ENCODE measurements at regions not wholly inside any gene's neighbourhood (a gene's known extent, or its start where the extent isn't known, plus 50 kb on each side); places are given as distances from the start of the nearest gene placed in this dataset.

DNA sequence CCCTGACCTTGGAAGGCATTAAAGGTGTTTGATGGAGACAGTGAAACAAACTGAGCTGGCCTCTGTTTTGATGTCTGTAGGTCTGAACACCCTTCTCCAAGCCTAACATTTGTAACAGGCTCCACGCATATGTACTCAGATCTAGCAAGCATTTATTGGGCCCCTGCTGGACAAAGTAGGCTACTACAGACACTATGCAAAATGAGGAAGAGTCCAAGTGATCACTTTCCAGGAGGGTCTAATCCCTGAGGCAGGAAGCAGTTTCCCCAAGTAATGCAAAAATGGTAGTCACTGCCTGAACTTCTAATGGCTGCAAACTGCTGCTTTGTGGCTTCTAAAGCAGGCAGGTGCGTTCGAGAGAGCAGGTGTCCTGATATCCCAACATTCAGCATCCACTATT lies 405.8 kb downstream of the MED13L start:
- peak overlapping the region; percentile 89 for H2BK120ac ChIP-seq (ENCODE audit: insufficient read depth, low read length, poor library complexity)
- H2AFZ ChIP-seq (ENCODE audit: insufficient read depth, low read length, poor library complexity): no peak overlapping the region
- H3K9me3 ChIP-seq (ENCODE audit: insufficient read depth, low read depth, low read length): peaks cover 4% of the 10 kb centered on the region
- DNase-seq: peak; percentile 12 to 65
- H3K18ac ChIP-seq (ENCODE audit: low read length): peak overlapping the region; percentile 19
- H4K91ac ChIP-seq (ENCODE audit: low read depth, low read length): peak overlapping the region; percentile 73
- no peaks in the 10 kb centered on the region for H3K36me3 ChIP-seq (ENCODE audit: control insufficient read depth in 1 of 2, insufficient read depth in 2 of 2, low read length in 2 of 2)
- H3K27ac ChIP-seq (ENCODE audit: low read depth, low read length): peak overlapping the region; percentile 99
- H3K27me3 ChIP-seq (ENCODE audit: insufficient read depth, low read length): no peaks in the 10 kb centered on the region
- peaks cover 3% of the 10 kb centered on the region for H3K79me2 ChIP-seq (ENCODE audit: control insufficient read depth, insufficient read depth, low read length, poor library complexity)
- H2AK5ac ChIP-seq (ENCODE audit: low read length): no peak overlapping the region
- H3K4me3 ChIP-seq (ENCODE audit: low read depth, low read length): no peak overlapping the region
- no peak overlapping the region for H3K9ac ChIP-seq (ENCODE audit: low read length)
- H2BK12ac ChIP-seq (ENCODE audit: low read length): peak overlapping the region; percentile 74
- H4K12ac ChIP-seq (ENCODE audit: low read depth, low read length): no peak overlapping the region
- H3K79me1 ChIP-seq (ENCODE audit: low read length): peaks cover 48% of the 10 kb centered on the region
- peak overlapping the region; percentile 41 for H3K14ac ChIP-seq (ENCODE audit: low read length)
- peak overlapping the region; percentile 19 for H3K4me2 ChIP-seq (ENCODE audit: low read length)
- no CpG with 5 or more reads among the region's 3 CpGs for WGBS (ENCODE audit: extremely low coverage, insufficient coverage, insufficient read length)
- H3K23ac ChIP-seq (ENCODE audit: low read length): no peak overlapping the region
- no peak overlapping the region for H3K4ac ChIP-seq (ENCODE audit: low read depth, low read length)
- H2BK5ac ChIP-seq (ENCODE audit: low read depth, low read length, poor library complexity): peak overlapping the region; percentile 86
- no peak overlapping the region for H4K8ac ChIP-seq (ENCODE audit: low read depth, low read length)
- peaks cover 28 to 35% of the 10 kb centered on the region in 2 experiments for H3K4me1 ChIP-seq (ENCODE audit: control insufficient read depth in 1 of 2, insufficient read depth in 2 of 2, low read length in 2 of 2)

DNA sequence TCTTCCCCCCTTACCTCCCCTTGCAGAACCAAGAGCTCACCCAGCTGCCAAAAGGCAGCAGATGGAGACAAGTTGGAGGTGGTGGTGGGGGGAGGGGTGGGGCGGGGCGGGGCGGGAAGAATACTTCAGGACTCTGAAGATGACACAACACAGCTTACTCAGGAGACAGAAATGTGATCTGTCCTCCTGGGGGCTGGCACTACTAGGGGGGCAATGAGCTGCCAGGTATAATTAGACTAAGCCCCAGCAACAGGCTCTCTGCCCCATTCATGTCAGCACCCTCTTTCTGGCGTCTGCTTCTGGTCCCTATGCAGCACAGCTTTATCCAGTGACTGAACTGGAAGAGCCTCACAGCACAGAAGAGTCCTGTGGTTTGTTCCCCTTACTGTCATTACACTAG lies 407.0 kb downstream of the MED13L start:
- no peak overlapping the region for H3K9ac ChIP-seq (ENCODE audit: low read length)
- H4K12ac ChIP-seq (ENCODE audit: low read depth, low read length): no peak overlapping the region
- peaks cover 48% of the 10 kb centered on the region for H3K79me1 ChIP-seq (ENCODE audit: low read length)
- H3K18ac ChIP-seq (ENCODE audit: low read length): peak overlapping the region; percentile 3
- H4K8ac ChIP-seq (ENCODE audit: low read depth, low read length): peak overlapping the region; percentile 47
- peak overlapping the region; percentile 82 for H2BK120ac ChIP-seq (ENCODE audit: insufficient read depth, low read length, poor library complexity)
- H3K14ac ChIP-seq (ENCODE audit: low read length): peak overlapping the region; percentile 50
- H2BK12ac ChIP-seq (ENCODE audit: low read length): peak overlapping the region; percentile 97
- peak in 1 of 2 donors; percentile 3 for DNase-seq
- H3K79me2 ChIP-seq (ENCODE audit: control insufficient read depth, insufficient read depth, low read length, poor library complexity): peaks cover 3% of the 10 kb centered on the region
- H3K9me3 ChIP-seq (ENCODE audit: insufficient read depth, low read depth, low read length): peaks cover 4% of the 10 kb centered on the region
- WGBS (ENCODE audit: extremely low coverage, insufficient coverage, insufficient read length): no CpG with 5 or more reads among the region's 4 CpGs
- peak overlapping the region; percentile 69 for H3K27ac ChIP-seq (ENCODE audit: low read depth, low read length)
- no peak overlapping the region for H3K4me3 ChIP-seq (ENCODE audit: low read depth, low read length)
- H3K4ac ChIP-seq (ENCODE audit: low read depth, low read length): peak overlapping the region; percentile 33
- H3K27me3 ChIP-seq (ENCODE audit: insufficient read depth, low read length): no peaks in the 10 kb centered on the region
- peak overlapping the region; percentile 82 for H2BK5ac ChIP-seq (ENCODE audit: low read depth, low read length, poor library complexity)
- no peaks in the 10 kb centered on the region for H3K36me3 ChIP-seq (ENCODE audit: control insufficient read depth in 1 of 2, insufficient read depth in 2 of 2, low read length in 2 of 2)
- H2AFZ ChIP-seq (ENCODE audit: insufficient read depth, low read length, poor library complexity): no peak overlapping the region
- no peak overlapping the region for H3K23ac ChIP-seq (ENCODE audit: low read length)
- H3K4me2 ChIP-seq (ENCODE audit: low read length): peak overlapping the region; percentile 17
- H3K4me1 ChIP-seq (ENCODE audit: control insufficient read depth in 1 of 2, insufficient read depth in 2 of 2, low read length in 2 of 2): peaks cover 27 to 35% of the 10 kb centered on the region in 2 experiments
- peak overlapping the region; percentile 95 for H4K91ac ChIP-seq (ENCODE audit: low read depth, low read length)
- H2AK5ac ChIP-seq (ENCODE audit: low read length): peak overlapping the region; percentile 44

DNA sequence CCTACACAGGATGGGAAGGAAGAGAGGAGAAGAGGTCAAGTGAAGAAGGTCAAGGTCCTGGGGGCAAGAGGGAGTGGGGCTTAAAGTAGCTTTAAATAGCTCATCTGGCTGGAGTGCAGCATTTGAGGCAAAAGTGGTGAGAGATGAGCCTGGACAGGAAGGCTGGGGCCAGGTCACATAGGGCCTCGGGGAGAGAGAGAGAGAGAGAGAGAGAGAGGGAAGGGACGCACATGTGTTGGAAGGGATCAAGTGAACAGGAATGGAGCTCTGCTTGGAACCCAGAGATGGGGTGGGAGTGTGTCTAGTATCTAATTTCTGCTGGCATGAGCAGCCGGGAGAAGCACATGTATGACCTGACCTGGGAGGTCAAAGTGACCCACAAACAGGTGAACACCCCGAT lies 407.5 kb downstream of the MED13L start:
- Histone ChIP-seq H3K27ac (ENCODE audit: low read depth, low read length) (peak overlapping the region; percentile 69), H3K18ac (ENCODE audit: low read length) (peak overlapping the region; percentile 3), H3K79me1 (ENCODE audit: low read length) (peaks cover 45% of the 10 kb centered on the region), H3K9ac (ENCODE audit: low read length) (no peak overlapping the region), H2BK5ac (ENCODE audit: low read depth, low read length, poor library complexity) (peak overlapping the region; percentile 82), H4K12ac (ENCODE audit: low read depth, low read length) (no peak overlapping the region), H3K23ac (ENCODE audit: low read length) (no peak overlapping the region), H2BK120ac (ENCODE audit: insufficient read depth, low read length, poor library complexity) (peak overlapping the region; percentile 82), H3K9me3 (ENCODE audit: insufficient read depth, low read depth, low read length) (peaks cover 4% of the 10 kb centered on the region), H3K79me2 (ENCODE audit: control insufficient read depth, insufficient read depth, low read length, poor library complexity) (peaks cover 3% of the 10 kb centered on the region), H3K27me3 (ENCODE audit: insufficient read depth, low read length) (no peaks in the 10 kb centered on the region), H3K4me1 (ENCODE audit: control insufficient read depth in 1 of 2, insufficient read depth in 2 of 2, low read length in 2 of 2) (peaks cover 24 to 35% of the 10 kb centered on the region in 2 experiments), H3K36me3 (ENCODE audit: control insufficient read depth in 1 of 2, insufficient read depth in 2 of 2, low read length in 2 of 2) (no peaks in the 10 kb centered on the region), H2AFZ (ENCODE audit: insufficient read depth, low read length, poor library complexity) (no peak overlapping the region), H4K91ac (ENCODE audit: low read depth, low read length) (peak overlapping the region; percentile 95), H3K4ac (ENCODE audit: low read depth, low read length) (peak overlapping the region; percentile 33), H3K4me2 (ENCODE audit: low read length) (peak overlapping the region; percentile 32), H2BK12ac (ENCODE audit: low read length) (peak overlapping the region; percentile 97), H3K14ac (ENCODE audit: low read length) (peak overlapping the region; percentile 50), H2AK5ac (ENCODE audit: low read length) (peak overlapping the region; percentile 44), H3K4me3 (ENCODE audit: low read depth, low read length) (no peak overlapping the region), H4K8ac (ENCODE audit: low read depth, low read length) (peak overlapping the region; percentile 47)
- no CpG with 5 or more reads among the region's 4 CpGs for WGBS (ENCODE audit: extremely low coverage, insufficient coverage, insufficient read length)
- DNase-seq: no peak

DNA sequence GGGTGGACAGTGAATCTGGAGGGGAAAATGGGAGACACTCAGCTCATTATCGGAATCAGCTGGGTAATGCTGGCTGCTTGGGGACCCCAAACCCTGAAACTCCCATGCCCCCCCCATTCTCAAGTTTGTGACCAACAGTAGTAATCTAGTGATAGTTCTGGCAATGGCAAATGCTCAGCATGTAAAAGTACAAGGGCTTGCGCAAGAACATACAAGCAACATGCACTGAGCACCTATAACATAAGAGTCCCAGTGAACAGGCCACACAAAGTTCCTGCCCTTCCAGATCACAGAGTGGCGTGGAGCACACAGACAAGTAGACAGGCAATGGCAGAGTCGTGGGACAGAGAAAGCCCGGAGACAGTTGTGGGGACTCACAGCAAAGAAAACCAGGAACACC lies 407.9 kb downstream of the MED13L start:
- Histone ChIP-seq H3K4me2 (ENCODE audit: low read length) (peak overlapping the region; percentile 32), H3K27me3 (ENCODE audit: insufficient read depth, low read length) (no peaks in the 10 kb centered on the region), H4K91ac (ENCODE audit: low read depth, low read length) (peak overlapping the region; percentile 95), H3K79me2 (ENCODE audit: control insufficient read depth, insufficient read depth, low read length, poor library complexity) (peaks cover 3% of the 10 kb centered on the region), H3K36me3 (ENCODE audit: control insufficient read depth in 1 of 2, insufficient read depth in 2 of 2, low read length in 2 of 2) (no peaks in the 10 kb centered on the region), H3K9ac (ENCODE audit: low read length) (no peak overlapping the region), H3K4me1 (ENCODE audit: control insufficient read depth in 1 of 2, insufficient read depth in 2 of 2, low read length in 2 of 2) (peaks cover 24 to 35% of the 10 kb centered on the region in 2 experiments), H3K23ac (ENCODE audit: low read length) (no peak overlapping the region), H4K8ac (ENCODE audit: low read depth, low read length) (peak overlapping the region; percentile 47), H3K18ac (ENCODE audit: low read length) (peak overlapping the region; percentile 70), H2AK5ac (ENCODE audit: low read length) (peak overlapping the region; percentile 89), H3K4me3 (ENCODE audit: low read depth, low read length) (no peak overlapping the region), H3K9me3 (ENCODE audit: insufficient read depth, low read depth, low read length) (peaks cover 4% of the 10 kb centered on the region), H2BK5ac (ENCODE audit: low read depth, low read length, poor library complexity) (peak overlapping the region; percentile 82), H3K4ac (ENCODE audit: low read depth, low read length) (no peak overlapping the region), H2BK120ac (ENCODE audit: insufficient read depth, low read length, poor library complexity) (peak overlapping the region; percentile 82), H3K14ac (ENCODE audit: low read length) (peak overlapping the region; percentile 82), H2BK12ac (ENCODE audit: low read length) (peak overlapping the region; percentile 97), H3K79me1 (ENCODE audit: low read length) (peaks cover 40% of the 10 kb centered on the region), H3K27ac (ENCODE audit: low read depth, low read length) (peak overlapping the region; percentile 69), H4K12ac (ENCODE audit: low read depth, low read length) (no peak overlapping the region), H2AFZ (ENCODE audit: insufficient read depth, low read length, poor library complexity) (no peak overlapping the region)
- WGBS (ENCODE audit: extremely low coverage, insufficient coverage, insufficient read length): no CpG with 5 or more reads among the region's 5 CpGs
- DNase-seq: no peak

Data from trophoblast cell (in vitro differentiated cells and primary cell).